ENCODE measurements at regions not wholly inside any gene's neighbourhood (a gene's known extent, or its start where the extent isn't known, plus 50 kb on each side); places are given as distances from the start of the nearest gene placed in this dataset.

DNA sequence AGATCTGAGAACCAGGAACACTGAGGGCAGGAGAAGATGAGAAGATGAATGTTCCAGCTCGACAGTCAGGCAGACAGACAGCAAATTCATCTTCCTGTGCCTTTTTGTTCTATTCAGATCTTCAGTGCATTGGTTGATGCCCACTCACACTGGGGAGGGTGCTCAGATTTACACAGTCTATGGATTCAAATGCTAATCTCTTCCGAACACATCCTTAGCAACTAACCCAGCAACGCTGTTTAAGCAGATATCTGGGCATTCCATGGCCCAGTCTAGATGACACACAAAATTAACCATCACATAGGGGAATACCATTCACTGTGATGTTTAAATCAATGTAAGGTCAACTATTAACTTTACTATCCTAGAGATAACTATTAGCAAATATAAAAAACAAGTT lies 571.9 kb downstream of the NYAP2 start:
- TF ChIP-seq, protein P1, sequence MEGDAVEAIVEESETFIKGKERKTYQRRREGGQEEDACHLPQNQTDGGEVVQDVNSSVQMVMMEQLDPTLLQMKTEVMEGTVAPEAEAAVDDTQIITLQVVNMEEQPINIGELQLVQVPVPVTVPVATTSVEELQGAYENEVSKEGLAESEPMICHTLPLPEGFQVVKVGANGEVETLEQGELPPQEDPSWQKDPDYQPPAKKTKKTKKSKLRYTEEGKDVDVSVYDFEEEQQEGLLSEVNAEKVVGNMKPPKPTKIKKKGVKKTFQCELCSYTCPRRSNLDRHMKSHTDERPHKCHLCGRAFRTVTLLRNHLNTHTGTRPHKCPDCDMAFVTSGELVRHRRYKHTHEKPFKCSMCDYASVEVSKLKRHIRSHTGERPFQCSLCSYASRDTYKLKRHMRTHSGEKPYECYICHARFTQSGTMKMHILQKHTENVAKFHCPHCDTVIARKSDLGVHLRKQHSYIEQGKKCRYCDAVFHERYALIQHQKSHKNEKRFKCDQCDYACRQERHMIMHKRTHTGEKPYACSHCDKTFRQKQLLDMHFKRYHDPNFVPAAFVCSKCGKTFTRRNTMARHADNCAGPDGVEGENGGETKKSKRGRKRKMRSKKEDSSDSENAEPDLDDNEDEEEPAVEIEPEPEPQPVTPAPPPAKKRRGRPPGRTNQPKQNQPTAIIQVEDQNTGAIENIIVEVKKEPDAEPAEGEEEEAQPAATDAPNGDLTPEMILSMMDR (IDR thresholded peaks at IDR 0.05) = no peak
- no peak for TF ChIP-seq POLR2A (IDR thresholded peaks at IDR 0.05)
